Smooth muscle cell (in vitro differentiated cells): ENCODE measurements at regions not wholly inside any gene's neighbourhood (a gene's known extent, or its start where the extent isn't known, plus 50 kb on each side); places are given as distances from the start of the nearest gene placed in this dataset.
"Not testable (repeated sequence)": the region's sequence is repeated elsewhere in the genome, so short reads cannot be mapped to it uniquely, and the experiment has no call there.

Source experiments
- DNase-seq: peaks from one replicate; lab custom pipeline; 2025; ENCODE audit not compliant: unreplicated experiment; lab: John Stamatoyannopoulos, UW
- H2AFZ ChIP-seq: fragments of 200-600 bp; sonication (generic); 2 replicates; pipeline ENCODE4 v1.6.0; 2016; ENCODE audit warnings: antibody characterized with exemption, low read depth, mild to moderate bottlenecking
- H3F3A ChIP-seq: fragments of 200-600 bp; sonication (generic); 2 replicates; pipeline ENCODE4 v1.6.0; 2017; ENCODE audit warnings: antibody characterized with exemption, low read depth
- H3K27ac ChIP-seq: fragments of 200-600 bp; sonication (generic); 2 replicates; pipeline ENCODE4 v1.5.1; 2016; ENCODE audit warnings: low read depth, mild to moderate bottlenecking
- H3K27me3 ChIP-seq: fragments of 200-600 bp; sonication (generic); 2 replicates; pipeline ENCODE4 v1.6.1; 2016; ENCODE audit warnings: low read depth, mild to moderate bottlenecking
- H3K36me3 ChIP-seq: fragments of 200-600 bp; sonication (generic); 2 replicates; pipeline ENCODE4 v1.5.1; 2016; ENCODE audit warnings: low read depth
- H3K4me1 ChIP-seq: fragments of 200-600 bp; sonication (generic); 2 replicates; pipeline ENCODE4 v1.5.1; 2016; ENCODE audit warnings: low read depth
- H3K4me2 ChIP-seq: fragments of 200-600 bp; sonication (generic); 2 replicates; pipeline ENCODE4 v1.6.0; 2016; ENCODE audit warnings: mild to moderate bottlenecking
- H3K4me3 ChIP-seq: fragments of 200-600 bp; sonication (generic); 2 replicates; pipeline ENCODE4 v1.5.1; 2016; ENCODE audit warnings: mild to moderate bottlenecking
- H3K79me2 ChIP-seq: fragments of 200-600 bp; sonication (generic); 2 replicates; pipeline ENCODE4 v1.6.0; 2016; ENCODE audit warnings: low read depth, mild to moderate bottlenecking
- H3K9ac ChIP-seq: fragments of 200-600 bp; sonication (generic); 2 replicates; pipeline ENCODE4 v1.6.0; 2016; ENCODE audit warnings: low read depth
- H3K9me3 ChIP-seq: fragments of 200-600 bp; sonication (generic); replicated peaks from 2 replicates; pipeline ENCODE4 v1.5.1; 2016; ENCODE audit warnings: low read depth
- H4K20me1 ChIP-seq: fragments of 200-600 bp; sonication (generic); 2 replicates; pipeline ENCODE4 v1.6.0; 2016; ENCODE audit warnings: low read depth
- WGBS: methylation state at CpG from one replicate; pipeline ENCODE4 v1.1.7; 2016; ENCODE audit warnings: low lambda C conversion rate; 5-methylcytosine and 5-hydroxymethylcytosine counted together
- TF ChIP-seq, protein P1 (sequence below): fragments of 200-600 bp; sonication (generic); IDR thresholded peaks from 2 replicates; pipeline ENCODE4 v1.5.1; 2017; ENCODE audit warnings: borderline replicate concordance, mild to moderate bottlenecking, antibody characterized with exemption; ENCODE audit not compliant: insufficient read depth, poor library complexity, severe bottlenecking

DNA sequence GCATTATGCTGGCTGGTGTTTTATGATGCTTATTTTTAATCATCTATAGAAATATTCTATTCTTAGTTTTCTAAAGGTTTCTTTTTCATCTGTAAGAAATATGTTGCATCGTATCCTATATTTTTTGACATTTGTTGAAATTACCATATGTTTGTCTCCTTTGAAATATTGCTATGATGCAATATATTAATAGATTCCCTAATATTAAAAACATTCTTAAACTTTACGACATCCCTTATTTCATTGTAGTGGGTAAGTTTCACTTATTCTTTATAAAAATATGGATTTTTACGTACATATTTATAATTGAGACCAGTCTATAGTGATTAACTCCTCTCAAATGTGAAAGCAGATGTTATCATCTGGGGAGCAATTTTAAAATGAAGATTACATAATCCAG, 258.2 kb upstream of the DUSP10 start:
- Histone ChIP-seq H2AFZ (no peak overlapping the region), H3K79me2 (no peaks in the 10 kb centered on the region), H3F3A (peaks cover 7% of the 10 kb centered on the region), H4K20me1 (no peaks in the 10 kb centered on the region), H3K27ac (no peak overlapping the region), H3K27me3 (no peaks in the 10 kb centered on the region), H3K36me3 (no peaks in the 10 kb centered on the region), H3K4me1 (peaks cover 3% of the 10 kb centered on the region), H3K9ac (no peak overlapping the region), H3K9me3 (no peaks in the 10 kb centered on the region), H3K4me2 (no peak overlapping the region), H3K4me3 (no peak overlapping the region)
- DNase-seq: no peak
- TF ChIP-seq, protein P1, sequence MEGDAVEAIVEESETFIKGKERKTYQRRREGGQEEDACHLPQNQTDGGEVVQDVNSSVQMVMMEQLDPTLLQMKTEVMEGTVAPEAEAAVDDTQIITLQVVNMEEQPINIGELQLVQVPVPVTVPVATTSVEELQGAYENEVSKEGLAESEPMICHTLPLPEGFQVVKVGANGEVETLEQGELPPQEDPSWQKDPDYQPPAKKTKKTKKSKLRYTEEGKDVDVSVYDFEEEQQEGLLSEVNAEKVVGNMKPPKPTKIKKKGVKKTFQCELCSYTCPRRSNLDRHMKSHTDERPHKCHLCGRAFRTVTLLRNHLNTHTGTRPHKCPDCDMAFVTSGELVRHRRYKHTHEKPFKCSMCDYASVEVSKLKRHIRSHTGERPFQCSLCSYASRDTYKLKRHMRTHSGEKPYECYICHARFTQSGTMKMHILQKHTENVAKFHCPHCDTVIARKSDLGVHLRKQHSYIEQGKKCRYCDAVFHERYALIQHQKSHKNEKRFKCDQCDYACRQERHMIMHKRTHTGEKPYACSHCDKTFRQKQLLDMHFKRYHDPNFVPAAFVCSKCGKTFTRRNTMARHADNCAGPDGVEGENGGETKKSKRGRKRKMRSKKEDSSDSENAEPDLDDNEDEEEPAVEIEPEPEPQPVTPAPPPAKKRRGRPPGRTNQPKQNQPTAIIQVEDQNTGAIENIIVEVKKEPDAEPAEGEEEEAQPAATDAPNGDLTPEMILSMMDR: no peak
- WGBS: 94% methylated on average over 3 of the region's 3 CpGs

DNA sequence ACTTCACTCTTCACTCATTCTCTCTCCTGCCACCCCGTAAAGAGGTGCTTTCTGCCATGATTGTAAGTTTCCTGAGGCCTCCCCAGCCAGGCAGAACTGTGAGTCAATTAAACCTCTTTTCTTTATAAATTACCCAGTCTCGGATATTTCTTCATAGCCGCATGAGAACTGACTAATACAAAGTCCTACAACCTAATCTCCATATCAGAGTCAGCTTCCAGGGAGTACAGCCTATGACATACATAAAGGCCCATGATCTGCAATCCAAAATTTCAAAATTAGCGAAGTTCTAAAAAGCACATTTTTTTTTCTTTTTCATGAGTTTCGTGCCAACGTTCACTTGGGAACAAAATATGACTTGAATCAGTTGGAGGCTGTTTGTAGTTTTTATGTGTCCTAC, 256.9 kb upstream of the DUSP10 start:
- no peaks in the 10 kb centered on the region for H3K36me3 ChIP-seq
- H3K9ac ChIP-seq: no peak overlapping the region
- no peaks in the 10 kb centered on the region for H4K20me1 ChIP-seq
- no peak for DNase-seq
- peak overlapping the region; percentile 77 for H3K27ac ChIP-seq
- peaks cover 12% of the 10 kb centered on the region for H3F3A ChIP-seq
- H3K4me2 ChIP-seq: peak overlapping the region; percentile 21
- H3K27me3 ChIP-seq: no peaks in the 10 kb centered on the region
- no peaks in the 10 kb centered on the region for H3K79me2 ChIP-seq
- no peak overlapping the region for H3K4me3 ChIP-seq
- H2AFZ ChIP-seq: no peak overlapping the region
- 76% methylated on average over 6 of the region's 6 CpGs for WGBS
- TF ChIP-seq, protein P1: no peak
- H3K9me3 ChIP-seq: no peaks in the 10 kb centered on the region
- H3K4me1 ChIP-seq: peaks cover 3% of the 10 kb centered on the region

DNA sequence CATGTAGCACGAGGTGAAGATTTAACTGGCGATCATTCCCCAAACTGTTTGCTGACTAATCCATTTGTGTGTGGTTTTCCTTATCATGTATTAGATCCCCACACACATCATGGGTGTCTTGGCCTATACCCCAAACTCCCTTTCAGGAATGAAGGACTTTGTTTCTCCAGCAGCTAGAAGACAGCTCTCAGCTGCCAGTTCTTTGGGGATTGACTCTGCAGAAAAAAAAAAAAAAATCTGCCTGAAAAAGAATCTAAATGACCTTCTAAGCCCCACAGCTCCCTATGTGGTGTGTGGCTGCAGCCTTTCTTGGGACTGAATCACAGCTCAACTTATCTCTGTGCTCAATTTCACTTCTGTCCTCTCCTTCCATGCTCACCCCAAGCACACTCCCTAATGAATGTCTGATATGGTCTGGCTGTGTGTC, 256.3 kb upstream of the DUSP10 start:
- Histone ChIP-seq H3K36me3 (no peaks in the 10 kb centered on the region), H3K4me1 (peaks cover 3% of the 10 kb centered on the region), H2AFZ (no peak overlapping the region), H4K20me1 (no peaks in the 10 kb centered on the region), H3K4me3 (no peak overlapping the region), H3K9me3 (no peaks in the 10 kb centered on the region), H3K27ac (peak overlapping the region; percentile 77), H3K27me3 (no peaks in the 10 kb centered on the region), H3K9ac (no peak overlapping the region), H3F3A (peaks cover 12% of the 10 kb centered on the region), H3K4me2 (peak overlapping the region; percentile 21), H3K79me2 (no peaks in the 10 kb centered on the region)
- DNase-seq: no peak
- TF ChIP-seq, protein P1: no peak
- 33% methylated on average over 2 of the region's 2 CpGs for WGBS

DNA sequence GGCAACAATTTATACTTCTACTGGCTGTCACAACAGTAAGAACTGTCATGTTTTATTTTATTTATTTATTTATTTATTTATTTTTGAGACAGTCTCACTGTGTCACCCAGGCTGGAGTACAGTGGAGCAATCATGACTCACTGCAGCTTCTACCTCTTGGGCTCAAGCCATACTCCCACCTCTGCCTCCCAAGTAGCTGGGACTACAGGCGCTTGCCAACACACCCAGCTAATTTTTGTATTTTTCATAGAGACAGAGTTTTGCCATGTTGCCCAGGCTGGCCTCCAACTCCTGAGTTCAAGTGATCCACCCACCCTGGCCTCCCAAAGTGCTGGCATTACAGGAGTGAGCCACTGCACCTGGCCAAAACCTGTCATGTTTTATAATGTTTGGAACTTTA, 255.1 kb upstream of the DUSP10 start:
- H3K9ac ChIP-seq, H3K79me2 ChIP-seq, DNase-seq, H3K9me3 ChIP-seq, H3K36me3 ChIP-seq, H3K4me1 ChIP-seq, H2AFZ ChIP-seq, H3K4me3 ChIP-seq, H4K20me1 ChIP-seq, H3K27me3 ChIP-seq: not testable (repeated sequence)
- peaks cover 12% of the 10 kb centered on the region for H3F3A ChIP-seq
- H3K4me2 ChIP-seq: peak overlapping the region; percentile 12
- peak overlapping the region; percentile 77 for H3K27ac ChIP-seq
- WGBS: 58% methylated on average over 1 of the region's 1 CpG
